HG03460 (cell line): ENCODE measurements at regions not wholly inside any gene's neighbourhood (a gene's known extent, or its start where the extent isn't known, plus 50 kb on each side); places are given as distances from the start of the nearest gene placed in this dataset.

Experiments
- ATAC-seq: cut with Tn5 transposase; IDR thresholded peaks from one replicate; pipeline ENCODE4 v1.9.1; 2021; ENCODE audit not compliant: unreplicated experiment

DNA sequence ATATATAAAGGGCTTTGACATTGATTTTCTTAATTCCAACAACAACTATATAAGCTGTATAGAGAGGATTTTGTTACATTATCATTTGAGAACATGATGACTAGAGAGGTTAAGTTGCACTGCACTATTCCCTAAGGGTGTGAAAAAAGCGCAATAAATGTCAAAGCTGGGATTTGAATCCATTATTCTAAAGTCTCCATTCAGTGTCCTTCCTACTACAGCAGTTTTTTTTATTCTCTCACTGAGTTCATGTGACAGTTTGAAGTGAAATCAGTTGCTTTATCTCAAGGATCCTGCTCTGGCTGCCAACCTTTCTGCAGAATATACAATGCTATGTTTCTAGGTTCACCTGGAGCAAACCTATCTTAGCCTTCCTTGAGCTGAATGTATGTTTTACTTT is 177.5 kb downstream of the ANKRD50 start:
- no peak for ATAC-seq

DNA sequence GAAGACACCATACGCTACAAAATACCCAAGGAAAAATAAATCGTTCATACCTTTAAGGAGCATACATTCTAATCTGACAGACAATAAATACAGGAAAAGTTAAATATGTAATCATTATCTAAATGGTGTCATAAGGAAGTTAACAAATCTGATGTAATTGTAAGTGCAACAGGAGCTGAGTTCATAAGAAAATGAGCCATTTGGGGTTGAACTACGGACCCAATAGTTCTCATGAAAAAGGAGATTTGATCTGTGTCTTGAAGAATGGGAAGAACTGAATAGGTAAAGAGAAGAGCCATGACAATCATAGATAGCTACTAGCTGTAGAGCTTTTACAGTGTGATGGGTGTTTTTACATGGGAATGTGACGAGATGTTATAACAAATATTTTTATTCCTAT is 175.6 kb downstream of the ANKRD50 start:
- ATAC-seq: no peak

DNA sequence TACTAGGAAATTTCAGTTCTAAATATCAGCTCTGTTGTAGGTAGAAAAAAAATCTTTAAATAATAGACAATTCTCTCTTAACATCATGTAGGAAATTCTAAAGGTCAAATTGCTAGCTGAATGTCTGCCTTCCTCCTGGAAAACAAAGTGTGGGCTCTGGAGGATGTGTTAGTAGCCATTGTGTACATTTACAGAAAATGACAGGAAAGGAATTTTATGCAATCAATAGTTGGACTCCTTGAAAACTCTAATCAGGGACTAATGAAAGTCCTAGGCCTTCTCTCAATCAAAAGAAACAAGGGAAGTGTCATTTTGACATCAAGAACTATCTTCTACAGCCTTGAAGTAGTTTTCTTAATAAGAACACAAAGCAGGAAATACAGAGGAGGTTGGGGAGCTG is 174.6 kb downstream of the ANKRD50 start:
- no peak for ATAC-seq

DNA sequence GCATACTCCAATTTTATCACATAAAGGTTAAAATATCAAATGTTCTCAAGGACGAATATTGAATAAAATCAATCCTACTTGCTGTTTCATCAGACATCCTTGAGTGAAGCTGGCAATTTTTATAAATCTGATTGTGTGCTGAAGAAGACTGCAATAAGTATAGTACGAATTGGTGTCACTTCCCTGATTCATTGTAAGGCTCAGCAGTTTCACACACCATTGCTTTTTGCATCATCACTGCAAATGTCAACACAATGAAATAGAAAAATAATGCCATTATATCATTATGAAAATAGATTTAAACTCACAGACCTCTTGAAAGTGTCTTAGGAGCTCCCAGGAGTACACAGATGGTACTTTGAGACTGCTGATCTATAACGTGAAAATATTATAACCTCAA is 172.5 kb downstream of the ANKRD50 start:
- ATAC-seq: no peak

DNA sequence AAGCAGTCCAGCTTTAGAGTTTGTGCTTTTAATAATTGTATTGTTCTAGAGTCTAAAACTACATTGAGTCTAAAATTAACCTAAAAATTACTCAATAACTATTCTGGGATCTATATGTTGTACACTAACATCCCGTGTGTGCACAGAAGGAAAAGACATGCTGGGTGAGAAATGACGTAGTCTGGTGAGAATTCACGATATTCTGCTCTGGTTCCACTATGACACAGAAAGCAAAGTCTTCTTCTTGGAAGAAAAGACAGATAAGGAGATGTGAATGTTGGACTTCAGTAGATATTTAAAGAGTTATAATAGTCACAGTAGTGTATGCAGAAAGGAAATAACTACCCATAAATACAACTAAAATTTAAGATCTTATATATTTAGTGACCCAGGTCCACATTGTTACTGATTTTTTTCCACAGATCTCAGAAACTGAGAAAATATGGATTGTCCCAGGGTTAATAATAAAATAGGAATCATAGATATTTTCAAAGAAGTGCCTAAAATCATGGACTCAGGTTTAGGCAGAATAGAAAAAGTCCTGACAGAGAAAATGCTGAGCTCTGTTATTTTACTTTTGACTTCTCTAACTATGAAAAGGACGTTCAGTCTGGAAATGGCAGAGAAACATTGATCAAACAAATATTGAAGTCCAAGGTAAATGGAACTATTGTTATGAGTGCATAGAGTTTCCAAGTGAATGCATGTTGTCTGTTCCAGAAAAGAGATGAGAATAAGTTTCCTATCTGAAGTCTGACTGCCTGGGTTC is 170.7 kb downstream of the ANKRD50 start:
- ATAC-seq: no peak

DNA sequence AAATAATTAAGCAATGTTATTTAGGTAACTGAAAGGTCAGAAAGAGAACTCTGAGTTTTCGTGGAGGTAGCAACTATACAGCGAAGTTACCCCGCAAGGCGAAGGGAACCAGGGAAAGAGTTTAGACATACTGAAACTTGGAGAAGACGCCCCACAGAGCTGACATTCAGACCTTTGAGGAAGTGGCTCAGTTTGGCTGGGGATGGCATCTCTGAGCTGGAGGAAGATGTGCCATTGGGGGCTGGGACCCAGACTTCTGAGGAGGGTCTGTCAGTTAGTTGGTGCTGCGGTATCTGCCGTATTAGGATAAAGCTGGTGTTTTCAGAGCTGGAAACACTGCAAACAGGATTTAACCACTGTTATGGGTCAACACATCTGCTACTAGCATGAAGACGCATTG is 156.6 kb downstream of the ANKRD50 start:
- no peak for ATAC-seq

DNA sequence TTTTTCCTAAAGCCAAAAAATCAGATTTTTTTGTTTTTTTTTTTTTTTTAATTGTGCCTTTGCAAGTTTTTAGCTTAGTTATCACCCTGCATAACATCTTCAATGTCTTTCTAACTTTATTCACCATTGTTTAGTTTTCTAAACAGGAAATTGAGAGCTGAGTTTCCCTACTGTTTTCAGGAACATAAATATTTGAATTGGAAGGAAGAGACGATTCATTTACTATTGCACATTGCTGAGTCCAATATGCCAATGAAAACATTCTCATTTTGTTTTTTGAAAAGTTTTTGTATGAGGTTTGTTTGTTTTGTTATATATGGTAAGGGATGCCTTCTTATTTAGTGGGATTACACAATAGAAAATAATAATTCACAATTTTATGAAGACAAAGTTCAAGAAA is 148.4 kb downstream of the ANKRD50 start:
- ATAC-seq: no peak

DNA sequence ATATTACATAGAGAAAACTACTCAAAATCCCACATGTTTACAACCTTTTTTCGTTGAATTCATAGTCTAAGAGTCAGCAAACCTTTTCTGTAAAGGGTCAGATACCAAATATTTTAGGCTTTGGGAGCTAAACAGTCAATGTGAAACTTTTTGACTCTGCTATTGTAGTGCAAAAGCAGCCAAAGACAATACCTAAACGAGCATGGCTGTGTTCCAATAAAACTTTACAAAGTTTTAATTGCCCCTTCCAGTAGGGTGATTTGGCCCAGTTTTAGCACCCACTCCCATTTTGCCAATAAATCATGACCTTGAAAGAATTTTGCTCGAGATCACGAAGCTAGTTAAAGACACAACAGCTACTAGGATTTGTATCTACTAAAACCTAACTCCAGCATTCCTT is 147.2 kb downstream of the ANKRD50 start:
- no peak for ATAC-seq

DNA sequence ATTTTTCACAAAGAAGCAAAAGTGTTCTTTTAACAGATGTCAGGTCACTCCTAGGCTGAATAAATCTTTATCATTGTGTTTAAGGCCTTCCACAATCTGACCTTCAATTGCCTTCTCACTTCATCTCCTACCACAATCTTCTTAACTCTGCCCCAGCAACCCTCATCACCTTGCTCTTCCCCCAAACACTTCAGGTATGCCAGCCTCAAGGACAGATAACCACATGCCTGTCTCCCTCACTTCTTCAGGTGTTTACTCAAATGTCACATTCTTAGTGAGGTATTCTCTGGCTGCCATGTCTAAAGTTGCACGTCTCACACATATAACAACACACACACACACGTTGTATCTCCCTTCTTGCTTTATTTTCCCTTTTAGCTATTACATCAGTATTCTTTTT is 146.5 kb downstream of the ANKRD50 start:
- ATAC-seq: no peak

DNA sequence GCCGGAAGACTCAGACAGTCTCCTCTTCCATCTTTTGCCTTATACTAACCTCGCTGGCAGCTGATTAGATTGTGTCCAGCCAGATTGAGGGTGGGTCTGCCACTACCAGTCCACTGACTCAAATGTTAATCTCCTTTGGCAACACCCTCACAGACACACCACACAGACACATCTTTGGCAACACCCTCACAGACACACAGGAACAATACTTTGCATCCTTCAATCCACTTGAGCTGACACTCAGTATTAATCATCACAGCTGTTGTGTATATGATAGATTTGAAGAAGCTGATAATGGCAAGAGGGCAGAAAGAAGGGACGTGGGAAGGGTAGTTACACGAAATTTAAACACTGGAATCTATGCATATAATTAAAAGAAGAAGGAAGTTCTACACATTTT is 139.5 kb downstream of the ANKRD50 start:
- no peak for ATAC-seq

DNA sequence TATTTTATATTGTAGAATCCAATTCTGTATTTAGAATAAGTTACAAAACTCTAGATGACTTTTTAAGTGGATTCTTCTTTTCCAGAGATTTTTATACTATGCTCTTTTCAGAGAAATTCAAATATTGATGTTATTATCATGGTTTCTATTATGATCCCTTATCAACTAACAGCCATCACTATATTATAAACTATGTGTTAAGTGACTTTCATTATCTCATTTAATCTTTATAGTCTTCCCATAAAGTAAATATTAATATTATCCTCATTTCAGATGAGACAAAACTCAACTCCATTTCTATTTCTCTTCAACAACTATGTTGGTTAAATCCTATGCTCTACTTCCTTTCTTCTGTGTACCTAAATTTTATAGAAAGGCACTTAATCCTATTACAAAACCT is 132.6 kb downstream of the ANKRD50 start:
- ATAC-seq: no peak

DNA sequence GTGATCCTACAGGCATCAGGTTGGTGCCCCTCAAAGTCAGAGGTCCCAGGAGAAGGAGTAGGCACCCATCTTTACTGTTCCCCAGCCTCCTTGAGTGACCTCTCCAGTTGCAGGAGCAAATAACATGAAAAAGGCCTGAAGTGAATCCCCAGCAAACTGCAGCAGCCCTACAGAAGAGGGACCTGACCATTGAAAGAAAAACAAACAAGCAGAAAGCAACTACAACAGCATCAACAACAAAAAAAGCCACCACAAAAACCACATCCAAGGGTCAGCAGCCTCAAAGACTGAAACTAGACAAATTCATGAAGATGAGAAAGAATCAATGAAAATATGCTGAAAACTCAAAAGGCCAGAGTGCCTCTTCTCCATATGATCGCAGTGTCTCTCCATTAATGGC is 128.7 kb downstream of the ANKRD50 start:
- ATAC-seq: no peak

DNA sequence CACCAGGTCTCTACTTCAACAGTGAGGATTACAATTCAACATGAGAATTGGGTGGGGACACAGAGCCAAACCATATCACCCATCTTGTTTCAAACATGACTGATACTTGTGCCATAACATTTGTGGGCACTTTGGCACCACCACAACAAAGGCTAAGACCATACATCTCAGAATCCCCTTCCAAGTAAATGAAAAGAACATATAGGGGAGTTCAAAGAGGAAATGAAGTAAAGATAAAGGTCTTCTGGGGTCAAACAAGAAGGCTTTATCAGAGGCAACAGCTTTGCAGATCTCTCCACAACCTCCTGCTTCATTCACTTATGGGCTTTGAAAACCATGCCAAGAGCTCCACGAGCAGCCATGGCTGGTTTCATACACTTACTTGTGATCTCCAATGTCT is 122.7 kb downstream of the ANKRD50 start:
- no peak for ATAC-seq

DNA sequence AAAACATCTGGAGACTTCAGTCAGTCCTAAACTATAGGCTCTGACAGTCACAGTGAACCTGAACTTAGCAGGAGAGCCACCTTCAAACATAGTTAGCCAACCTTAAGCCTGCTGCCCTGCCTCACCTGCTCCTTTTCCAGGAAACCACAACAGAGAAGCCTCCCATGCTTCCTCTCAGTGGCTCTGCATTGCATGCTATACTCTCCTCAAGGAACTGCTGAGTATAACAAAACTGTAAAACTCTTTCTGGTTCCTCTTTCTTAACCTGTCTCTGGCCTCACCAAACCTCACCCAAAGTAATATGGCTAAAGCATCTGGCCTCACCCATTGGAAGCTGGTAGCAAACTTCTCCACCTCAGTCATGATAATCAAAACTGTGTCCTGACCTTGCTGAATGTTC is 122.1 kb downstream of the ANKRD50 start:
- ATAC-seq: no peak

DNA sequence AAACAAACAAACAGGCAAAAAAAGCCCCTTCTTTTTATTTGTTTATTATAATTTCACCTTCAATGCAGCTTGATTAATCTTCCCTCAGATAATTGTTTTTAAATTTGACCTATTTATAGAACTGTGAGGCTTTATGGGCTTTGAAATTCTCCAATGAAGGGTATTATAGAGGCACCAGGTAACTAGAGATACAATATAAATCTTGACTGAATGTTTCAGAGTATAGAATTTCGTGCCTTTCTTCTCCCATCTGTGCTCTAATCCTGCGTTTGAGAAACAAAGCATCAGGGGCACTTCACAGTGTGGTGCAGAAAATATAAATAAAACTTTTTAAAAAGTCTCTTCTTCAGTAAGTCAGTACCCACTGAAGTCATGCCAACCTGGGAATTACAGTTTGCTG is 120.9 kb downstream of the ANKRD50 start:
- ATAC-seq: no peak

DNA sequence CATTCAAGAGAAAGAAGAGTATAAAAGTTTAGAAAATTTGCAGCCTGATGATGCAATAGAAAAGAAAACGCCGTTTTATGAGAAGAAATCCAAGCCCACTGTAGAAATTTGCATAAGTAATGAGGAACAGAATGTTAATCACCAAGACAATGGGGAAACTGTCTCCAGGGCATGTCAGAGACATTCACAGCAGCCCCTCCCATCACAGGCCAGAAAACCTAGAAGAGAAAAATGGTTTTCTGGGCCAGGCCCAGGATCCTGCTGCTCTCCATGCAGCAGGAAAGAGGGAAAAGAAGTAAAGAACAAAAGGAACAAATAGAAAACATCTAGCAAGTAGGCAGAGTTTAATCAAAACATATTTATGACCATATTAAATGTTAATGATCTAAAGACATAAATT is 119.0 kb downstream of the ANKRD50 start:
- no peak for ATAC-seq

DNA sequence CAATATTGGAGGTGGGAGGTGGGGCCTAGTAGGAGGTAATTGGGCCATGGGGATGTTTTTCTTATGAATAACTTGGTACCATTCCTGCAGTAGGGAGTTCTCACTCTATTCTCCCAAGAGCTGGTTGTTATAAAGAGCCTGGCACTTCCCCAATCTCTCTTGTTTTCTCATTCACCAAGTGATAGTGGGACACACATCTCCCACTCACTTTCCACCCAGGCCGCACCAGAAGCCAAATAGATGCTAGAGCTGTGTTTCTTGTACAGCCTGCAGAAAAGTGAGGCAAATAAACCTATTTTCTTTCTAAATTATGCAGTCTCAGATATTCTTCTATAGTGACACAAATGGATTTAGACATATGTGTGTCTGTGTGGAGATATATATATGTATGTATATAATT is 117.6 kb downstream of the ANKRD50 start:
- no peak for ATAC-seq

DNA sequence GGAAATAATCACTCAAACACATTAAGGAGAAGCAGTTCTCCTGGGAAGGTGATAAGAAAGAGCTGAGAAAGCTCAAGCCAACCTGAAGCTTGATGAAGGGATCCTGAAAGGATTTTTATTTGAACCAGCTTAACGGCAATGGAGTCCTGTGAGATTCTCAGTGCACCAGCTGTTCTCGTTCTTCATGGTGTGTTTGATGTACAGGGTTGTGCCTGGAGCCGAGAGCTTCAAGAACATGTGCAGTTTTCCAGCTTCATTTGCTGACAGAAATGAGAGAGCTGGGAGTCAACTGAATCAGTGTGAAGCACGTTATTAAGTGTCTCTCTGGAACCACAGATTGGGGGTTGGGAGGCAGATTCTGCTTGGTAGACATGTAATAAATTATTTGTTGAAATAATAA is 115.7 kb downstream of the ANKRD50 start:
- ATAC-seq: no peak

DNA sequence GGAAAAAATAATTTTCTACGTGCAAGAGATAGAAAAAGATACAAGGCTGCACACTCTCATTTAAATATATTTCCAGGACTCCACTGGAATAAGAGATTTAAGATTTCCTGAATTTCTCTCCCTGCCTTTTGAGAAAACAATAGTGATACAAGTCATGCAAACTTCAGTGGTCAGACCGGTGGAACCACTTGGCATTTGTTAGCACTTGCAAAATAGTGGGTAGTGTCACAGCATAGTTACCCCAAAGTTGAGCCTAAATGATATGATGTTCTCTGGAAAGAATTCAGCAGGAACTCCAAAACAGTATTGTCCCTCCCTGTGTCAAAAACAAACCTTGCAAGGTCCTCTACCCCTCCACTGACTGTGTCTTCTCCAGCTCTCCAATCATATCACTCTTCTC is 102.3 kb downstream of the ANKRD50 start:
- ATAC-seq: no peak
